ENCODE measurements at regions not wholly inside any gene's neighbourhood (a gene's known extent, or its start where the extent isn't known, plus 50 kb on each side); places are given as distances from the start of the nearest gene placed in this dataset.
"Not testable (repeated sequence)": the region's sequence is repeated elsewhere in the genome, so short reads cannot be mapped to it uniquely, and the experiment has no call there.

DNA sequence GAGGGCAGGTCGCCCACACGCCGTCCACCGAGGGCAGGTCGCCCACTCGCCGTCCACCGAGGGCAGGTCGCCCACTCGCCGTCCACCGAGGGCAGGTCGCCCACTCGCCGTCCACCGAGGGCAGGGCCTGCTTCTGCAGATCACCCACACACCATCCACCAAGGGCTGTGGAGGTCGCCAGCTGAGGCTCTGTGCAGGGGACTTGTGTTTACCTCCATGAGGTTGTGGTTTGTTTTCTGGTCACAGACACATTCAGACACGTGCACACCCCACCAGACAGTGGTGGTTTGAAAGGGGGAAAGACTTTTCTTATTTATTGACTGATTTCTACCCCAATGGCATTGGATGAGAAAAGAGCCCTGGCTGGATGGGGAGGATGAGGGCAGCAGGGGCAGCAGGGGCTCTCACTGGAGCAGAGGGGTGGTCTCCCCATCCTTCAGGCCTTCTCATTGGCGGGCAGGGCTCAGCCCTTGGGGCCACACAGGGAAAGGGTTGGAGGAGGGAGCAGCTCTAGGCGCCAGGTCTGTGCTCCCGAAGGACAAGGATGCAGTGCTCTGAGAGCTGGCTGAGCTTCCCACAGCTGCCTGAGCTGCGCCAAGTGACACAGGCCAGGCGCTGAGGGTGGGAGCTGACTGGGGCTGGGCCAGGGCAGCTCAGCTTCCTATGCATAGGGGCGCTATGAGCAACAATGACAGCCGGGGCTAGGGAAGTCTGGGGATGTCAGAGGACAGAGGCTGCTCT, 252.6 kb upstream of the B3GAT1 start:
- no peak for DNase-seq (ENCODE audit: low read depth)

GRCh38 chr11:134663506-134664313, 251.7 kb upstream of the B3GAT1 start:
- no peak for DNase-seq (ENCODE audit: low read depth)

DNA sequence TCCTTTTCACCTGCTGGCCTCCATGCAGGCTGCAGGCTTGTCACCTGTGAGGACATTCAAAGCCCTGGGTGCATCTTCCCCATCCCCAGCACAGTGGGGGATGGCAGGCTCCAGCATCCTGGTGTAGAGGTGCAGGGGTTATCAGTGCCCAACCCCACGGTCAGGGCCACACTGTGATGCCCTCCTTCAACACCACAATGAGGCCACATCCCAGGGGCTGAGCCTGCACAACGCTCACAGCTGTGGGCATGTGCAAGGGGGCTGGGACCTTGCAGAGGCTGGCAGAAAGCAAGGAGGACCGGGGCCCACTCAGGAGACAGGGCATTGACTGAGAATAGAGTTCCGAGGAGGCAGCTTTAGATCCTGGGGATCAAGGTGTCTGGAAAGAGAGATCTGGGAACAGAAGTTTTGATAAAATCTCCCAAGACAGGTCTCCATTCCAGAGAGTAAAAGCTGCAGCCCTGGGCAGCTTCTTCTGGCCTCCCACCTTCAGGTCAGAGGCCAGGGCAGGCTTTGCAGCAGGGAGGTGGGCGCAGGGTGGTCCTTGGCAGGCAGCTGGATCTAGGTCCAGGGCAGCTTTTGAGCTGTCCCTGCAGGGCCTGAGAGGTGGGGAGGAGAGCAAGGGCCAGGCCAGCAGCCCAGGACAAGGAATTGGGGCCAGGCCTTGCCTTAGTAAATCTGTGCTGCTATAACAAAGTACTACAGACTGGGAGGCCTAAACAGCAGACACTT, 250.8 kb upstream of the B3GAT1 start:
- DNase-seq (ENCODE audit: low read depth), result no peak

DNA sequence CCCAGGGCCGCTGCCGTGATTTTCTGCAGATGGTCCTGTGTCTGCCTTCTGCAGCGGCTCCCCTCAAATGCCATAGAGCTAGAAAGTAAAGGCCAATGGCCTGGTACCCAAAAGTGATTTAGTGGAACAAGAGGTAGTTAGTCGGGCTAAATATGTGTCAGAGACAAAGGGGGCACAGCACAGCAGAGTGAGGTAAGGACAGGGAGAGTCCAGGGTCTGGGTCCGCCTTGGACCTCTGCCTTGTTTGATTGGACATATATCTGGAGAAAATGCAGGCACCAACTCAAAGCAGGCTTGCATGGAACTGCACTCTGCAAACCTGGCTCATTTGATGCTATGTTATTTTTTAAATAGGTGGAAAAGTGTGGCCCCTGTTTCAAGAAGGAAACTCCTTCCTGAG, 249.6 kb upstream of the B3GAT1 start:
- no peak for DNase-seq (ENCODE audit: low read depth)

DNA sequence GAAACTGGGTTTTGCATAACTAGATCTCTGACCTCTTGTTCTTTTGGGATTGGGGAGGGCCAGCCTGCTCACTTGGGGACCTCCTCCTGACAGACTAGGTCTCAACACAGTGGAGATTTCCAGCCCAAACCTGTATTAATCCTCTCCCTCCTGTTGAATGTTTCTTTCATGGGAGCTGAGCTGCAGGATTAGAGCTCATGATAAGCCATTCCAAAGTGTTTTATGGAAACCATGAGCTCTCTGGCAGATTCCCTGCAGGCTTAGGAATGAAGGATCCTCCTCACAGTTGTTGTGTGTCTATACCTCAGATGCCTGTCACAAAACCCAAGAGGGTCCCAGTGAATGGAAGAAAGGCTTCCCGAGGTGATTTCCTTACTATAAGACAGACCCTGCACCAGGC, 248.4 kb upstream of the B3GAT1 start:
- no peak for DNase-seq (ENCODE audit: low read depth)

- DNase-seq (ENCODE audit: low read depth), result no peak
Observed at GRCh38 chr11:134659882-134660281, 247.8 kb upstream of the B3GAT1 start.

- no peak for DNase-seq (ENCODE audit: low read depth)
Observed at GRCh38 chr11:134658481-134659225, 246.6 kb upstream of the B3GAT1 start.

GRCh38 chr11:134657631-134658030, 245.6 kb upstream of the B3GAT1 start:
- DNase-seq (ENCODE audit: low read depth), result no peak

- DNase-seq (ENCODE audit: low read depth), result no peak
Observed at GRCh38 chr11:134656861-134657540, 245.0 kb upstream of the B3GAT1 start.

GRCh38 chr11:134656086-134656840, 244.2 kb upstream of the B3GAT1 start:
- not testable (repeated sequence) for DNase-seq (ENCODE audit: low read depth)

- no peak for DNase-seq (ENCODE audit: low read depth)
Observed at GRCh38 chr11:134655189-134655989, 243.3 kb upstream of the B3GAT1 start.

DNA sequence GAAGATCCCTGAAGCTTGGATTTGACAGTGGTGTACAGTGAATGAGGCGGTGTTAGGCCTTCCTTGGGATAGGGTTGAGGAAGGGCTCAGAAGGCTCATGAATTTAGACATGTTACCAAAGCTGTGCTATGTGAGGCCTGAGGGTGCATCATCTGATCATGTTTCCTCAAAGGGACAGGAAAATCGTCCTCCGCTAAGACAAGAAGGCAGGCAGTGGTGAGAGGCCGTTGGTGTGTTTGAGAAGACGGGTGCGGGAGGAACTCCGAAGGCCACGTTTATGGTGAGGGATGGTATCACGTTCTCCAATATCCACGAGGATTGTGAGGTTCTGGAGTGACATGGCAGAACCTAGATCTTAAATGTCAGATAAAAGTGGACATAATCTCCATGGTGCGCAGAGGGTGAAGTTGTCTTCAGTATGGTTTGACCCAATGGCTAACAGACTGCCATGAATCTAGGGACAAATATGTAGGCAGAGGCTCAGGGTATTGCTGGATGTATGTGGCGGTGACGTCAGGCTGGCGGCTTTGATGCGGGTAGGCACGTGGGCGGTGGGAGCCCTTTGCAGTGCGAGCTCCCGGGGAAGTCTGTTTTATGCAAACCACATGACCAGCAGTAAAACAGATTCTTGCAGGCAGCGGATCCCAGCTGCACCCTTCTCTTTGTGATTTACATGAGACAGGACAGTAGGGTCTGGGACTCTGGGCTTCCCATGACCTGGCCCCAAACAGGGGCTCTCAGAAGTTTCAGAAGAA, 242.3 kb upstream of the B3GAT1 start:
- DNase-seq (ENCODE audit: low read depth), result no peak

DNA sequence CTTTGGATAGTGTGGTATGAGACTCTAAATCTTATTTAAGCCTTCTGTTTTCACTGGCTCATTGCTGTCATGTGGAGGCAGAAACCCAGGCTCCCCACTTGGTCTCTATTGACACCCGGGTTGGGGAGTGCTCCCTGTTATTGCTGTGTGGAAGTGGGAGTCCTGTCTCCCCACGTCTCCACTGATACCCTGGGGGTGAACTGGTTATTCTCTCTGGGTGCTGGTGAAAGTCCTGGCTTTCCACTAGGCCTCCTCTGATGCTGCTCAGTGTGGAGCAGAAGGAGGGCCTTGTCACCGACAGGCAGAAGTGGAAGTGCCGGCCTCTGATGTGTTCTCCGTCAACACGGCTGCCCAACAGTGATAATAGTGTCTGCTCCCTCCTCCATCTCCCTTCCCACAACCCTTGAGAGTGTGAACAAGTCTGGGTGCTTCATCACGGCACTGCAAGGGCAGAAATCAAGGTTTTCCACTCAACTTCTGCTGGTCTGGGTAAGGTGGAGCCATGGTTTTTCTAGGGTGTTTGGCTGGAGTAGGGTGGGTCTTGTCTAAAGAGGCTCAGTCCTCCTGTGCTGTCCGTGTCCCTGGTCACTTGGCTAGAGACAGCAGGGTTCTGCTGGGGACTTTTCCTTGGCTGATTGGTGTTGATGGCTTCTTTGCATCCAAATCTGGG, 240.7 kb upstream of the B3GAT1 start:
- DNase-seq (ENCODE audit: low read depth), result no peak

- no peak for DNase-seq (ENCODE audit: low read depth)
Observed at GRCh38 chr11:134647066-134647743, 235.2 kb upstream of the B3GAT1 start.

GRCh38 chr11:134646561-134646960, 234.5 kb upstream of the B3GAT1 start:
- DNase-seq (ENCODE audit: low read depth), result no peak

DNA sequence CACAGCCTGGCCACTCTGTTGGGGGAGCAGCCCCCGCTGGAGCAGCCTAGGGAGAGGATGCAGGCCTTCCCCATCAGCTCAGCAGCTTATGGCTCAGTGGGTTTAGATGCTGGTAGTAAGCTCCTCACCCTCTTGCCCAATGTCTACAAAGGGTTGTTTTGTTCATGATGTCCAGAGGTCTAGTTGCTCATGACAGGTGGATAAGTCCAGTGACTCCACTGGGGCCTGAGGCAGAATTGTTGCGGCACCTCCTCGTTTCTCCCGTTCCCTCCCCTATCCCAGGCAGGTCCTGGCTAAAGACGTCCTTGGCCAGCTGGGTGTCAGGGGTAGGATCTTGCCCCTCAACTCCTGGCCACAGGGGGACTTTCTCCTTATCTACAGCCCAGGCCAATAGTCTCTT, 233.5 kb upstream of the B3GAT1 start:
- DNase-seq (ENCODE audit: low read depth), result no peak

DNA sequence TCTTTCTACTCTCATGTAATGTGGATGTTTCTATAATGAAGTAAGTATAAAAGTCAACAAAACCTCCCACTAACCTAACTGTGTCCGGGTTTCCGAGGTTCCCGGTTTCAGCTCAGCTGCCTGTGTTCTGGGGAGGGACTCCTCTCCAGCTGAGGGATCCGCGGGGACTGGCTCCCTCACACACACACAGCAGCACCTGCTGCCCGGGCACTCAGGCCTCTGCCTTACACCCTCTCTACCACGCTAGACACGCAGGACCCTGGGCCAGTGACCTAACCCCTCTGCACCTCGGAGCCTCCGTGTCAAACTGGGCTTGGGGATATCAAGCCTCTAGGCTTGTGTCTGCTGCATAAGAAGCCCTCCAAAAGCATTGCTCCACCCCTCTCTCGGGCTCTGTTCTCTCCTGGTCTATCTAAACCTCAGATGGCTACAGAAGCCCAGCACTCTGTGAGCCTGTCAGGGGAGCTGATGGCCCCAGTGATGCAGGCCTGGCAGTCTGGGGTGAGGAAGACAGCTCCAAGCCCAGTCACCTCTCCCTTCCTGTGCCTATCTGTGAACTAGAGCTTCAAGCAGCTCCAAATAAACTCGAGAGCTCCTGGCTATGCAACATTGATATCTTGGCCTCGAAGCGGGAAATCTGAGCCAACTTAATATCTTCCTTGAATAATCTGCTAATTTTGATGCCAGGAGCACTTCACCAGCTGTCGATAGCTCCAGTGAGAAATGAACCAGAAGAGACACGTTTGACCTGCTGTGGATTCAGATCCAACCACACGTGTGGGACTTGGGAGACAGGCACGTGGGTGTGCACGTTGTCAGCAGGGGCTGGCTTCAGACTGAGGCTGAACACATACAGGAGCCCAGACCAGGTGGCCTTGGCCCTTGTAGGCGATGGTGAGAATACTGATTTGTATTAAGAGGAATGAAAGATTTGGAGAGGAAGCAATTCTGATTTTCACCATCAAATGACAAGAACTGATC, 232.7 kb upstream of the B3GAT1 start:
- DNase-seq (ENCODE audit: low read depth), result no peak

Measured in fibroblast of the conjunctiva (primary cell).